K562 (cell line): ENCODE measurements at regions not wholly inside any gene's neighbourhood (a gene's known extent, or its start where the extent isn't known, plus 50 kb on each side); places are given as distances from the start of the nearest gene placed in this dataset.

Source experiments
- ATAC-seq: fragments of 200-7000 bp; cut with Tn5 transposase; 3 replicates; pipeline ENCODE4 v1.9.1; 2020; ENCODE audit warnings: moderate library complexity
- BruUV-seq: library from RNA; stranded (reverse); fragments of 400-500 nt; replicated peaks from 2 replicates; lab custom pipeline; 2021; lab: Mats Ljungman, UMichigan
- CTCF ChIA-PET: fragments of 300-600 bp; formaldehyde crosslinking; extraction: SDS; loops from one replicate; lab custom pipeline; 2021; ENCODE audit warnings: low intra/inter-chr PET ratio; lab: Yijun Ruan, JAX
- POLR2A ChIA-PET: fragments of 300-600, 350-650 bp; sonication (Branson Sonifier 250); formaldehyde crosslinking; extraction: SDS; loops from one replicate; lab custom pipeline; 2021; ENCODE audit warnings: antibody characterized with exemption, inconsistent platforms; lab: Yijun Ruan, JAX
- DNase-seq, 4 experiments: peaks; one replicate each; pipeline versions ENCODE4 v3.0.0 to v3.0.0-alpha.2; 2011 to 2018; ENCODE audit warnings: low spot score in 3 of 4, mixed read lengths in 3 of 4; ENCODE audit errors: extremely low read depth in 1 of 4
- FAIRE-seq: peaks from 2 replicates; lab custom pipeline; 2011; peaks lifted over from hg19 to GRCh38; lab: Jason Lieb, UNC
- H2AFZ ChIP-seq: 2 replicates; pipeline ENCODE4 v1.6.0; 2011; ENCODE audit warnings: low read depth, low read length, control low read depth, inconsistent platforms
- H3K27ac ChIP-seq: fragments of 200-600 bp; 3 replicates; pipeline ENCODE4 v1.8.0; 2011; ENCODE audit warnings: low read depth, mild to moderate bottlenecking, control low read depth, inconsistent platforms, low read length, moderate library complexity, mixed read lengths; ENCODE audit errors: extremely low read depth
- H3K27me3 ChIP-seq, 2 experiments: fragments of 300-600 bp in 1 of 2; 2 replicates in 1 of 2; 3 replicates in 1 of 2; pipeline versions ENCODE4 v1.6.0 to v1.8.0; 2011; ENCODE audit warnings: inconsistent platforms in 2 of 2, low read length in 2 of 2, mild to moderate bottlenecking in 1 of 2, mixed read lengths in 1 of 2, moderate library complexity in 1 of 2; ENCODE audit not compliant: control insufficient read depth in 2 of 2, insufficient read depth in 2 of 2
- H3K36me3 ChIP-seq: fragments of 300-600 bp; 3 replicates; pipeline ENCODE4 v1.8.0; 2011; ENCODE audit warnings: mild to moderate bottlenecking, low read length, inconsistent platforms; ENCODE audit not compliant: control insufficient read depth, insufficient read depth
- H3K4me1 ChIP-seq, 2 experiments: fragments of 200-600 bp in 1 of 2; replicated peaks in 1 of 2; 2 replicates in 1 of 2; 3 replicates in 1 of 2; pipeline versions ENCODE4 v1.5.1 to v1.8.0; 2011; ENCODE audit warnings: inconsistent platforms in 2 of 2, low read length in 2 of 2, mild to moderate bottlenecking in 1 of 2, mixed read lengths in 1 of 2, moderate library complexity in 1 of 2; ENCODE audit not compliant: control insufficient read depth in 2 of 2, insufficient read depth in 2 of 2
- H3K4me2 ChIP-seq: 2 replicates; pipeline ENCODE4 v1.6.1; 2011; ENCODE audit warnings: low read length, control low read depth, inconsistent platforms, mixed read lengths; ENCODE audit not compliant: insufficient read depth
- H3K4me3 ChIP-seq: fragments of 200-600 bp; sonication (generic), shearing (Covaris generic); 2 replicates; pipeline ENCODE4 v1.5.1; 2016; ENCODE audit warnings: control low read depth, inconsistent platforms
- H3K79me2 ChIP-seq: fragments of 200-600 bp; 3 replicates; pipeline ENCODE4 v1.8.0; 2011; ENCODE audit warnings: low read length, inconsistent platforms; ENCODE audit not compliant: control insufficient read depth, insufficient read depth
- H3K9ac ChIP-seq, 2 experiments: 2 replicates each; pipeline versions ENCODE4 v1.6.0 to v1.6.1; 2011; ENCODE audit warnings: low read depth in 2 of 2, low read length in 2 of 2, control low read depth in 1 of 2, inconsistent platforms in 1 of 2, mild to moderate bottlenecking in 1 of 2, mixed read lengths in 1 of 2; ENCODE audit not compliant: insufficient read depth in 1 of 2
- H3K9me1 ChIP-seq: one replicate; pipeline ENCODE4 v1.6.0; 2011; ENCODE audit warnings: inconsistent platforms, mild to moderate bottlenecking, low read length, moderate library complexity; ENCODE audit not compliant: control insufficient read depth, insufficient read depth
- H3K9me3 ChIP-seq: replicated peaks from 2 replicates; pipeline ENCODE4 v1.5.1; 2011; ENCODE audit warnings: low read depth, low read length, inconsistent platforms; ENCODE audit not compliant: control insufficient read depth, insufficient read depth
- H4K20me1 ChIP-seq: replicated peaks from 2 replicates; pipeline ENCODE4 v1.6.1; 2011; ENCODE audit warnings: low read length, inconsistent platforms, mixed read lengths; ENCODE audit not compliant: control insufficient read depth, insufficient read depth
- FOXK1 ChIP-seq: sonication (generic); formaldehyde crosslinking; IDR thresholded peaks from 2 replicates; pipeline ENCODE4 v1.8.0; 2022; ENCODE audit warnings: missing genetic modification reagents, mild to moderate bottlenecking, borderline replicate concordance
- PRMT5 ChIP-seq: sonication (generic); formaldehyde crosslinking; IDR thresholded peaks from 2 replicates; pipeline ENCODE4 v1.5.0; 2020; ENCODE audit warnings: missing genetic modification reagents
- ZNF707 ChIP-seq: fragments of 250-450 bp; sonication (Bioruptor Pico); conservative IDR thresholded peaks from 2 replicates; pipeline ENCODE4 v1.8.0; 2022; ENCODE audit warnings: inconsistent platforms, mild to moderate bottlenecking, moderate library complexity
- WGBS: fragments of 100-300 bp; shearing (Covaris generic); methylation state at CpG from one replicate; pipeline ENCODE4 v1.1.6; 2016; ENCODE audit warnings: low coverage, mixed read lengths; ENCODE audit not compliant: insufficient coverage; ENCODE audit errors: missing lambda C conversion rate; 5-methylcytosine and 5-hydroxymethylcytosine counted together
- in situ Hi-C: fragments of 300-500 bp; cut with MboI; formaldehyde crosslinking; loops from 4 replicates; pipeline ENCODE4 v1.15.0; 2018; ENCODE audit warnings: inconsistent platforms, mixed read lengths
- intact Hi-C: fragments of 100-400 bp; cut with micrococcal nuclease; formaldehyde crosslinking; loops from 2 replicates; pipeline ENCODE4 v1.14.2; 2022

DNA sequence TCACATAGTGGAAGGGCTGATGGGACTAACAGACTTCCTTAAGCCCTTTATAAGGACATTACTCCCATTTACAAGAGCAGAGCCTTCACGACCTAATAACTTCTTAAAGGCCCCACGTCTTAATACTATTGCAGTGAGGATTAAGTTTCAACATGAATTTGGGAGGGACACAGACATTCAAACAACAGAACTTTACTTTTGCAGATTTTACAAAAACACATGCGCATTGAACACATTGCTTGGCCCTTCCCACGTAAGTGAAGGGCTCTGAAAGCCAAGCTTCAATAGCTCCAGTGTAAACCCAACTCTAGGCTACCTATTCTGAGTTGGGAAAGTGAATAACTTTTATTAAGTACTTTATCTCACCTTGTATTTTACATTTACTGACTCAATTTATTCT lies 53.8 kb upstream of the DNAH5 start:
- H3K27ac ChIP-seq, result no peak overlapping the region

GRCh38 chr5:13997514-13997913 lies 53.0 kb upstream of the DNAH5 start:
- TF ChIP-seq FOXK1 (CRISPR knock-in tag) (no peak), ZNF707 (CRISPR knock-in tag) (peak; percentile 89)
- TF ChIP-seq, all 486 proteins: peak for 1

More for the DNA sequence above, 53.8 kb upstream of the DNAH5 start:
- Histone ChIP-seq H3K9ac (no peak overlapping the region), H3K36me3 (no peaks in the 10 kb centered on the region), H3K4me1 (no peaks in the 10 kb centered on the region), H4K20me1 (no peaks in the 10 kb centered on the region), H2AFZ (no peak overlapping the region), H3K9me3 (no peaks in the 10 kb centered on the region; the same call in 1 of the 2 replicates), H3K4me3 (no peak overlapping the region), H3K9me1 (no peaks in the 10 kb centered on the region), H3K4me2 (no peak overlapping the region), H3K79me2 (no peaks in the 10 kb centered on the region), H3K27me3 (peaks cover 0 to 5% of the 10 kb centered on the region in 2 experiments; a peak in 1 of 5 replicates)
- ATAC-seq (no peak), DNase-seq (no peak), FAIRE-seq (no peak)
- intact Hi-C loops (loop anchor here (10.0 kb wide), 1 partner anchor 87 kb away; no protein-coding TSS in a partner anchor), in situ Hi-C loops (loop anchor here (25.0 kb wide), 1 partner anchor 1014 kb away; no protein-coding TSS in a partner anchor)
- CTCF ChIA-PET, result no interaction called here
- no peak for TF ChIP-seq PRMT5 (CRISPR knock-in tag)
- 3% methylated on average over 4 of the region's 4 CpGs for WGBS
- no TSS peak for BruUV-seq
- POLR2A ChIA-PET, result no interaction called here

More at GRCh38 chr5:13997514-13997913, 53.0 kb upstream of the DNAH5 start:
- Histone ChIP-seq H3K79me2 (no peaks in the 10 kb centered on the region), H3K36me3 (no peaks in the 10 kb centered on the region), H3K27ac (no peak overlapping the region), H3K9ac (no peak overlapping the region), H3K4me1 (no peaks in the 10 kb centered on the region), H4K20me1 (no peaks in the 10 kb centered on the region), H2AFZ (no peak overlapping the region), H3K9me1 (no peaks in the 10 kb centered on the region), H3K27me3 (peaks cover 2 to 5% of the 10 kb centered on the region in 2 experiments; a peak in 2 of 5 replicates), H3K4me2 (no peak overlapping the region), H3K4me3 (no peak overlapping the region), H3K9me3 (no peaks in the 10 kb centered on the region; the same call in 1 of the 2 replicates)
- ChIA-PET CTCF (no interaction called here), POLR2A (no interaction called here)
- no peak for ATAC-seq
- WGBS, result 0% methylated on average over 2 of the region's 2 CpGs
- in situ Hi-C loops, result loop anchor here (25.0 kb wide), 1 partner anchor 1015 kb away; no protein-coding TSS in a partner anchor
- intact Hi-C loops, result loop anchor here (10.0 kb wide), 1 partner anchor 87 kb away; no protein-coding TSS in a partner anchor
- BruUV-seq, result no TSS peak
- no peak for DNase-seq
- no peak for FAIRE-seq
